Common myeloid progenitor, CD34-positive (primary cell): ENCODE measurements at regions not wholly inside any gene's neighbourhood (a gene's known extent, or its start where the extent isn't known, plus 50 kb on each side); places are given as distances from the start of the nearest gene placed in this dataset.

Experiments used
- CTCF ChIA-PET: fragments of 350-600 bp; sonication (Branson Sonifier 250); formaldehyde crosslinking; loops from one replicate; lab custom pipeline; 2021; ENCODE audit warnings: antibody characterized with exemption; lab: Charles Lee
- POLR2A ChIA-PET: fragments of 350-600 bp; sonication (Branson Sonifier 250); formaldehyde crosslinking; loops from one replicate; lab custom pipeline; 2021; ENCODE audit warnings: antibody characterized with exemption; lab: Charles Lee
- DNase-seq, 3 donors: peaks; one replicate each; pipeline versions ENCODE4 v3.0.0 to v3.0.0-alpha.2; 2013
- H3K27ac ChIP-seq, 2 experiments: 1 replicate in 1 of 2; 2 replicates in 1 of 2; pipeline ENCODE4 v1.7.0; 2013; ENCODE audit warnings: inconsistent platforms in 2 of 2, low read length in 2 of 2, mild to moderate bottlenecking in 2 of 2, low read depth in 1 of 2, moderate library complexity in 1 of 2; ENCODE audit not compliant: severe bottlenecking in 2 of 2, insufficient read depth in 1 of 2, poor library complexity in 1 of 2
- H3K27me3 ChIP-seq, 5 experiments: replicated peaks in 2 of 5; 1 replicate in 3 of 5; 2 replicates in 2 of 5; pipeline versions ENCODE4 v1.6.1 to v1.7.0; 2013; ENCODE audit warnings: low read length in 4 of 5, mild to moderate bottlenecking in 2 of 5, moderate library complexity in 2 of 5, inconsistent platforms in 1 of 5; ENCODE audit not compliant: insufficient read depth in 5 of 5, control insufficient read depth in 4 of 5
- H3K36me3 ChIP-seq, 4 experiments: 1 replicate in 2 of 4; 2 replicates in 2 of 4; pipeline versions ENCODE4 v1.6.1 to v1.7.0; 2013; ENCODE audit warnings: low read length in 3 of 4, control low read depth in 1 of 4, mild to moderate bottlenecking in 1 of 4; ENCODE audit not compliant: control insufficient read depth in 4 of 4, insufficient read depth in 4 of 4
- H3K4me1 ChIP-seq, 4 experiments: 1 replicate in 3 of 4; 2 replicates in 1 of 4; pipeline versions ENCODE4 v1.6.1 to v1.7.1; 2013; ENCODE audit warnings: low read length in 3 of 4, mild to moderate bottlenecking in 3 of 4, control low read depth in 1 of 4, inconsistent platforms in 1 of 4, moderate library complexity in 1 of 4; ENCODE audit not compliant: control insufficient read depth in 4 of 4, insufficient read depth in 4 of 4; ENCODE audit errors: control extremely low read depth in 1 of 4
- H3K4me3 ChIP-seq, 7 experiments: 1 replicate in 4 of 7; 2 replicates in 3 of 7; pipeline versions ENCODE4 v1.5.1 to v1.7.0; 2013; ENCODE audit warnings: mild to moderate bottlenecking in 7 of 7, low read length in 6 of 7, moderate library complexity in 6 of 7, inconsistent platforms in 2 of 7, low read depth in 2 of 7, control low read depth in 1 of 7; ENCODE audit not compliant: insufficient read depth in 4 of 7, control insufficient read depth in 1 of 7; ENCODE audit errors: extremely low read depth in 1 of 7
- H3K9me3 ChIP-seq, 5 experiments: 1 replicate in 4 of 5; 2 replicates in 1 of 5; pipeline versions ENCODE4 v1.6.1 to v1.7.1; 2013; ENCODE audit warnings: low read length in 4 of 5, mild to moderate bottlenecking in 2 of 5, inconsistent platforms in 1 of 5, low read depth in 1 of 5, moderate library complexity in 1 of 5; ENCODE audit not compliant: control insufficient read depth in 4 of 5, insufficient read depth in 2 of 5; ENCODE audit errors: control extremely low read depth in 1 of 5
- WGBS: methylation state at CpG from one replicate; pipeline ENCODE4 v1.1.5; 2013; ENCODE audit not compliant: insufficient coverage; 5-methylcytosine and 5-hydroxymethylcytosine counted together

GRCh38 chr1:3992103-3992556 is 92.1 kb upstream of the C1orf174 start:
- DNase-seq: peak in 2 of 3 donors; percentile 16
- 94% methylated on average over 2 of the region's 2 CpGs for WGBS
- peaks cover 0 to 20% (median 0%) of the 10 kb centered on the region in 5 experiments for H3K27me3 ChIP-seq
- H3K36me3 ChIP-seq: no peaks in the 10 kb centered on the region
- H3K27ac ChIP-seq: no peak overlapping the region
- ChIA-PET CTCF (interaction anchor here (0.7 kb wide), 1 partner anchor 323 kb away, joined by 4 read pairs; no protein-coding TSS in a partner anchor), POLR2A (no interaction called here)
- H3K9me3 ChIP-seq: no peaks in the 10 kb centered on the region
- no peak overlapping the region for H3K4me3 ChIP-seq
- H3K4me1 ChIP-seq: no peaks in the 10 kb centered on the region

- DNase-seq: no peak
- CTCF ChIA-PET: no interaction called here
- no peak overlapping the region for H3K4me3 ChIP-seq
- H3K27ac ChIP-seq: no peak overlapping the region
- no peaks in the 10 kb centered on the region for H3K9me3 ChIP-seq
- WGBS: 89% methylated on average over 6 of the region's 6 CpGs
- POLR2A ChIA-PET: no interaction called here
- H3K27me3 ChIP-seq: peaks cover 0 to 19% (median 0%) of the 10 kb centered on the region in 5 experiments
- H3K4me1 ChIP-seq: no peaks in the 10 kb centered on the region
- H3K36me3 ChIP-seq: no peaks in the 10 kb centered on the region
Measured at GRCh38 chr1:3992746-3993145, 92.7 kb upstream of the C1orf174 start.

GRCh38 chr1:3993619-3994375 is 93.7 kb upstream of the C1orf174 start:
- Histone ChIP-seq H3K9me3 (no peaks in the 10 kb centered on the region), H3K27ac (no peak overlapping the region), H3K27me3 (peaks cover 0 to 25% (median 0%) of the 10 kb centered on the region in 5 experiments), H3K4me1 (no peaks in the 10 kb centered on the region), H3K36me3 (no peaks in the 10 kb centered on the region), H3K4me3 (no peak overlapping the region)
- no peak for DNase-seq
- whole genome bisulfite sequencing: 78% methylated on average over 10 of the region's 25 CpGs
- ChIA-PET POLR2A (no interaction called here), CTCF (no interaction called here)

- DNase-seq: no peak
- Histone ChIP-seq H3K4me1 (peaks cover 0 to 3% (median 1%) of the 10 kb centered on the region in 4 experiments), H3K36me3 (no peaks in the 10 kb centered on the region), H3K4me3 (no peak overlapping the region), H3K9me3 (no peaks in the 10 kb centered on the region), H3K27me3 (peaks cover 0 to 39% (median 3%) of the 10 kb centered on the region in 5 experiments), H3K27ac (no peak overlapping the region)
- ChIA-PET CTCF (no interaction called here), POLR2A (no interaction called here)
- WGBS: 93% methylated on average over 7 of the region's 14 CpGs
Measured at GRCh38 chr1:3995141-3995780, 95.2 kb upstream of the C1orf174 start.

GRCh38 chr1:3996846-3997705 is 97.0 kb upstream of the C1orf174 start:
- ChIA-PET CTCF (no interaction called here), POLR2A (no interaction called here)
- WGBS: 95% methylated on average over 13 of the region's 15 CpGs
- DNase-seq: no peak
- no peak overlapping the region for H3K4me3 ChIP-seq
- H3K4me1 ChIP-seq: peaks cover 0 to 3% (median 1%) of the 10 kb centered on the region in 4 experiments
- no peaks in the 10 kb centered on the region for H3K9me3 ChIP-seq
- no peak overlapping the region for H3K27ac ChIP-seq
- H3K27me3 ChIP-seq: peaks cover 0 to 55% (median 6%) of the 10 kb centered on the region in 5 experiments
- no peaks in the 10 kb centered on the region for H3K36me3 ChIP-seq

GRCh38 chr1:3998086-3998485 is 98.0 kb upstream of the C1orf174 start:
- no peaks in the 10 kb centered on the region for H3K9me3 ChIP-seq

More at GRCh38 chr1:3998086-3998485, 98.0 kb upstream of the C1orf174 start:
- no peak for DNase-seq
- Histone ChIP-seq H3K36me3 (no peaks in the 10 kb centered on the region), H3K27me3 (peaks cover 0 to 55% (median 6%) of the 10 kb centered on the region in 5 experiments), H3K27ac (no peak overlapping the region), H3K4me1 (peaks cover 0 to 3% (median 1%) of the 10 kb centered on the region in 4 experiments), H3K4me3 (no peak overlapping the region)
- POLR2A ChIA-PET: no interaction called here
- 97% methylated on average over 7 of the region's 10 CpGs for WGBS
- CTCF ChIA-PET: no interaction called here
